ENCODE measurements at regions not wholly inside any gene's neighbourhood (a gene's known extent, or its start where the extent isn't known, plus 50 kb on each side); places are given as distances from the start of the nearest gene placed in this dataset.

DNA sequence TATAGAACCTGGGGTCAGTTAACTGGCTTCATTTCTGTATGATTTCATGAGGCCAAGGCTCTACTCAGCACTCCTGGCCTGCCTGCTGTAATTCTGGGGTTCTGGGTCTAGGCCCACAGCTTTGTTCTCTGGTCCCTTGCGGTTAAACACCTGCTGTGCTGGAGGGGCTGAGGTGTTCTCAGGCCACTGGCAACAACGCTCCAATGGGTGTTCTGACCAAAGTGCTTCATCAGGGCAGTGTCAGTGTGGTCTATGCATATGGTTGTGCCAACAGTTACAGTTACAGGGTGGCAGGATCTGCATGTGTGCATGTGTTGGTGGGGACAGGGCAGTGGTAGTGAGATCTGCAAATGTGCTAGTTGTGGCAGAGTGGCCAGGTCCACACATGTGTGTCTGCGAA, 64.1 kb upstream of the GMNC start (continued):
- TF ChIP-seq ZNF462 (CRISPR knock-in tag; IDR thresholded peaks at IDR 0.05) (no peak), ZNF114 (CRISPR knock-in tag; IDR thresholded peaks at IDR 0.05) (no peak), JUNB (IDR thresholded peaks at IDR 0.05; ENCODE audit: unreplicated experiment) (no peak)

DNA sequence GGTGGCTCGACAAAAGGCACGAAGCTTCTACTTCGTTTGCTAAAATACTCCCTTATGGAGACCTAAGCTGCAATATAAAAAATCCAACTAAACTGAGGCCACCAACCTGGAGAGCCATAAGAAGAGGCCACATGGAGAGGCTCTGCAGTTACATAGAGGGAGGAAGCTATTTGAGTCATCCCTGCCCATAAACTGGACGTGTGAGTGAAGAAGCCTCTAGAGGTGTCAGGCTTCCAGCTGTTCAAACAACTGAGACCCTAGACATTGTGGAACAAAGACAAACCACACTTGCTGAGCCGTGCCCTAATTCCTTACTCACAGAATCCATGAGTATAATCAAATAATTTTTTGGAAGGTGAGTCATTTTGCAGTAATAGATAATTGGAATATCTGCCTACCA, 50.2 kb upstream of the GMNC start:
- Mint-ChIP-seq H3K4me1 (peaks cover 5% of the 10 kb centered on the region; the same call in 2 of the 3 replicates), H3K4me3 (no peak overlapping the region), H3K27me3 (ENCODE audit: insufficient read depth, low read depth, poor library complexity) (no peaks in the 10 kb centered on the region), H3K36me3 (ENCODE audit: low read depth) (no peaks in the 10 kb centered on the region), H3K9me3 (no peaks in the 10 kb centered on the region), H3K27ac (no peak overlapping the region)
- Histone ChIP-seq H3K4me2 (no peak overlapping the region), H4K20me1 (replicated peaks; ENCODE audit: insufficient read depth) (no peaks in the 10 kb centered on the region), H3K4me3 (no peak overlapping the region), H3K79me2 (replicated peaks; ENCODE audit: insufficient read depth) (no peaks in the 10 kb centered on the region), H3K27me3 (ENCODE audit: insufficient read depth) (no peaks in the 10 kb centered on the region), H2AFZ (no peak overlapping the region), H3F3A (replicated peaks; ENCODE audit: low read depth) (no peaks in the 10 kb centered on the region), H3K36me3 (ENCODE audit: insufficient read depth) (no peaks in the 10 kb centered on the region), H3K9me2 (ENCODE audit: insufficient read depth) (no peaks in the 10 kb centered on the region), H3K27ac (ENCODE audit: low read depth) (no peak overlapping the region), H3K4me1 (ENCODE audit: insufficient read depth) (no peaks in the 10 kb centered on the region)
- ATAC-seq = no peak
- DNase-seq (ENCODE audit: low spot score) = no peak
- TF ChIP-seq EZH2phosphoT487 (IDR thresholded peaks at IDR 0.05; ENCODE audit: unreplicated experiment) = no peak
- TF ChIP-seq STAT1 (IDR thresholded peaks at IDR 0.05; ENCODE audit: unreplicated experiment) = no peak
- no peak for TF ChIP-seq NANOG (IDR thresholded peaks at IDR 0.05; ENCODE audit: borderline replicate concordance)
- TF ChIP-seq, protein P1, sequence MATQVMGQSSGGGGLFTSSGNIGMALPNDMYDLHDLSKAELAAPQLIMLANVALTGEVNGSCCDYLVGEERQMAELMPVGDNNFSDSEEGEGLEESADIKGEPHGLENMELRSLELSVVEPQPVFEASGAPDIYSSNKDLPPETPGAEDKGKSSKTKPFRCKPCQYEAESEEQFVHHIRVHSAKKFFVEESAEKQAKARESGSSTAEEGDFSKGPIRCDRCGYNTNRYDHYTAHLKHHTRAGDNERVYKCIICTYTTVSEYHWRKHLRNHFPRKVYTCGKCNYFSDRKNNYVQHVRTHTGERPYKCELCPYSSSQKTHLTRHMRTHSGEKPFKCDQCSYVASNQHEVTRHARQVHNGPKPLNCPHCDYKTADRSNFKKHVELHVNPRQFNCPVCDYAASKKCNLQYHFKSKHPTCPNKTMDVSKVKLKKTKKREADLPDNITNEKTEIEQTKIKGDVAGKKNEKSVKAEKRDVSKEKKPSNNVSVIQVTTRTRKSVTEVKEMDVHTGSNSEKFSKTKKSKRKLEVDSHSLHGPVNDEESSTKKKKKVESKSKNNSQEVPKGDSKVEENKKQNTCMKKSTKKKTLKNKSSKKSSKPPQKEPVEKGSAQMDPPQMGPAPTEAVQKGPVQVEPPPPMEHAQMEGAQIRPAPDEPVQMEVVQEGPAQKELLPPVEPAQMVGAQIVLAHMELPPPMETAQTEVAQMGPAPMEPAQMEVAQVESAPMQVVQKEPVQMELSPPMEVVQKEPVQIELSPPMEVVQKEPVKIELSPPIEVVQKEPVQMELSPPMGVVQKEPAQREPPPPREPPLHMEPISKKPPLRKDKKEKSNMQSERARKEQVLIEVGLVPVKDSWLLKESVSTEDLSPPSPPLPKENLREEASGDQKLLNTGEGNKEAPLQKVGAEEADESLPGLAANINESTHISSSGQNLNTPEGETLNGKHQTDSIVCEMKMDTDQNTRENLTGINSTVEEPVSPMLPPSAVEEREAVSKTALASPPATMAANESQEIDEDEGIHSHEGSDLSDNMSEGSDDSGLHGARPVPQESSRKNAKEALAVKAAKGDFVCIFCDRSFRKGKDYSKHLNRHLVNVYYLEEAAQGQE (IDR thresholded peaks at IDR 0.05; ENCODE audit: unreplicated experiment) = no peak
- no peak for TF ChIP-seq ZNF331 (CRISPR knock-in tag; IDR thresholded peaks at IDR 0.05; ENCODE audit: low read depth)

Data from GM23338 (cell line).